HEK293 (cell line): ENCODE measurements at regions not wholly inside any gene's neighbourhood (a gene's known extent, or its start where the extent isn't known, plus 50 kb on each side); places are given as distances from the start of the nearest gene placed in this dataset.

Experiments
- CTCF ChIA-PET: fragments of 350-600 bp; formaldehyde crosslinking; extraction: SDS; loops from one replicate; lab custom pipeline; 2021; ENCODE audit warnings: antibody characterized with exemption; lab: Yijun Ruan, JAX
- POLR2A ChIA-PET: fragments of 300-600 bp; formaldehyde crosslinking; extraction: SDS; loops from one replicate; lab custom pipeline; 2020; ENCODE audit warnings: antibody characterized with exemption, inconsistent platforms; lab: Yijun Ruan, JAX
- H3K27ac ChIP-seq: fragments of 200-500 bp; sonication (Bioruptor generic); 2 replicates; pipeline ENCODE4 v1.5.1; 2014; ENCODE audit warnings: low read depth, low read length, control low read depth, inconsistent platforms; ENCODE audit errors: extremely low read depth
- H3K36me3 ChIP-seq, 2 experiments: fragments of 200-500 bp in 1 of 2; sonication (Bioruptor generic) in 1 of 2; 1 replicate in 1 of 2; 2 replicates in 1 of 2; pipeline ENCODE4 v1.5.1; 2014 to 2017; ENCODE audit warnings: inconsistent platforms in 2 of 2, low read length in 2 of 2; ENCODE audit not compliant: control insufficient read depth in 2 of 2, insufficient read depth in 1 of 2
- H3K4me1 ChIP-seq: fragments of 200-500 bp; sonication (Bioruptor generic); 2 replicates; pipeline ENCODE4 v1.5.1; 2014; ENCODE audit warnings: mild to moderate bottlenecking, low read length, inconsistent platforms; ENCODE audit not compliant: control insufficient read depth, insufficient read depth
- H3K4me3 ChIP-seq: 2 replicates; pipeline ENCODE4 v1.5.1; 2011; ENCODE audit warnings: low read depth, mild to moderate bottlenecking, control low read depth, low read length, moderate library complexity
- H3K9me3 ChIP-seq: fragments of 200-500 bp; sonication (Bioruptor generic); 2 replicates; pipeline ENCODE4 v1.5.1; 2014; ENCODE audit warnings: low read depth, low read length, inconsistent platforms; ENCODE audit not compliant: control insufficient read depth, insufficient read depth
- CTCF ChIP-seq: fragments of 450-650 bp; formaldehyde crosslinking; IDR thresholded peaks from 2 replicates; pipeline ENCODE4 v1.5.1; 2016; ENCODE audit warnings: missing biosample characterization, missing genetic modification characterization
- GLI4 ChIP-seq: fragments of 450-650 bp; formaldehyde crosslinking; IDR thresholded peaks from 2 replicates; pipeline ENCODE4 v1.5.1; 2016; ENCODE audit warnings: missing biosample characterization, missing genetic modification characterization
- KLF16 ChIP-seq: fragments of 450-650 bp; formaldehyde crosslinking; IDR thresholded peaks from 2 replicates; pipeline ENCODE4 v1.5.1; 2017; ENCODE audit warnings: missing biosample characterization, missing genetic modification characterization
- MYNN ChIP-seq: fragments of 450-650 bp; formaldehyde crosslinking; IDR thresholded peaks from 2 replicates; pipeline ENCODE4 v1.5.1; 2016; ENCODE audit warnings: missing biosample characterization, missing genetic modification characterization, borderline replicate concordance
- PRDM6 ChIP-seq: fragments of 450-650 bp; formaldehyde crosslinking; IDR thresholded peaks from 2 replicates; pipeline ENCODE4 v1.5.1; 2017; ENCODE audit warnings: missing biosample characterization, missing genetic modification characterization
- SP7 ChIP-seq: fragments of 450-650 bp; formaldehyde crosslinking; IDR thresholded peaks from 2 replicates; pipeline ENCODE4 v1.5.1; 2016; ENCODE audit warnings: missing biosample characterization, missing genetic modification characterization
- TSHZ1 ChIP-seq: fragments of 450-650 bp; formaldehyde crosslinking; IDR thresholded peaks from 2 replicates; pipeline ENCODE4 v1.5.1; 2016; ENCODE audit warnings: missing biosample characterization, missing genetic modification characterization, borderline replicate concordance
- YY1 ChIP-seq: fragments of 450-650 bp; formaldehyde crosslinking; IDR thresholded peaks from 2 replicates; pipeline ENCODE4 v1.5.1; 2018; ENCODE audit warnings: missing biosample characterization, missing genetic modification characterization
- ZBTB44 ChIP-seq: fragments of 450-650 bp; IDR thresholded peaks from 2 replicates; pipeline ENCODE4 v1.5.1; 2018; ENCODE audit warnings: missing biosample characterization, mild to moderate bottlenecking, missing genetic modification characterization
- ZNF114 ChIP-seq: fragments of 450-650 bp; formaldehyde crosslinking; IDR thresholded peaks from 2 replicates; pipeline ENCODE4 v1.5.0; 2017; ENCODE audit warnings: missing biosample characterization, missing genetic modification characterization
- ZNF169 ChIP-seq: fragments of 450-650 bp; formaldehyde crosslinking; IDR thresholded peaks from 2 replicates; pipeline ENCODE4 v1.5.1; 2016; ENCODE audit warnings: missing biosample characterization, missing genetic modification characterization
- ZNF202 ChIP-seq: fragments of 450-650 bp; formaldehyde crosslinking; IDR thresholded peaks from 2 replicates; pipeline ENCODE4 v1.5.1; 2016; ENCODE audit warnings: missing biosample characterization, missing genetic modification characterization, borderline replicate concordance
- ZNF211 ChIP-seq: fragments of 450-650 bp; formaldehyde crosslinking; IDR thresholded peaks from 2 replicates; pipeline ENCODE4 v1.5.1; 2016; ENCODE audit warnings: low read depth, missing biosample characterization, missing genetic modification characterization
- ZNF214 ChIP-seq: fragments of 450-650 bp; formaldehyde crosslinking; IDR thresholded peaks from 2 replicates; pipeline ENCODE4 v1.5.1; 2017; ENCODE audit warnings: missing biosample characterization, mild to moderate bottlenecking, missing genetic modification characterization, borderline replicate concordance
- ZNF24 ChIP-seq: fragments of 450-650 bp; formaldehyde crosslinking; IDR thresholded peaks from 2 replicates; pipeline ENCODE4 v1.5.1; 2016; ENCODE audit warnings: missing biosample characterization, missing genetic modification characterization
- ZNF280C ChIP-seq: fragments of 450-650 bp; formaldehyde crosslinking; IDR thresholded peaks from 2 replicates; pipeline ENCODE4 v1.5.1; 2016; ENCODE audit warnings: missing biosample characterization, missing genetic modification characterization
- ZNF366 ChIP-seq: fragments of 450-650 bp; formaldehyde crosslinking; conservative IDR thresholded peaks from 2 replicates; pipeline ENCODE4 v1.5.1; 2016; ENCODE audit warnings: missing biosample characterization, missing genetic modification characterization
- ZNF473 ChIP-seq: fragments of 450-650 bp; formaldehyde crosslinking; IDR thresholded peaks from 2 replicates; pipeline ENCODE4 v1.5.1; 2017; ENCODE audit warnings: missing biosample characterization, missing genetic modification characterization
- ZNF514 ChIP-seq: fragments of 450-650 bp; formaldehyde crosslinking; IDR thresholded peaks from 2 replicates; pipeline ENCODE4 v1.5.1; 2016; ENCODE audit warnings: missing biosample characterization, missing genetic modification characterization
- ZNF549 ChIP-seq: fragments of 450-650 bp; IDR thresholded peaks from 2 replicates; pipeline ENCODE4 v1.5.1; 2018; ENCODE audit warnings: missing biosample characterization, missing genetic modification characterization, mild to moderate bottlenecking, inconsistent platforms, moderate library complexity
- ZNF555 ChIP-seq: fragments of 450-650 bp; formaldehyde crosslinking; conservative IDR thresholded peaks from 2 replicates; pipeline ENCODE4 v1.5.1; 2017; ENCODE audit warnings: missing biosample characterization, mild to moderate bottlenecking, missing genetic modification characterization, inconsistent platforms
- ZNF701 ChIP-seq: fragments of 450-650 bp; formaldehyde crosslinking; IDR thresholded peaks from 2 replicates; pipeline ENCODE4 v1.5.1; 2016; ENCODE audit warnings: missing biosample characterization, missing genetic modification characterization
- ZNF837 ChIP-seq: fragments of 450-650 bp; formaldehyde crosslinking; IDR thresholded peaks from 2 replicates; pipeline ENCODE4 v1.5.1; 2016; ENCODE audit warnings: missing biosample characterization, missing genetic modification characterization
- ZSCAN16 ChIP-seq: fragments of 450-650 bp; formaldehyde crosslinking; IDR thresholded peaks from 2 replicates; pipeline ENCODE4 v1.5.1; 2016; ENCODE audit warnings: missing biosample characterization, missing genetic modification characterization
- ZSCAN23 ChIP-seq: fragments of 450-650 bp; formaldehyde crosslinking; IDR thresholded peaks from 2 replicates; pipeline ENCODE4 v1.5.1; 2016; ENCODE audit warnings: missing biosample characterization, missing genetic modification characterization

GRCh38 chr1:79587229-79587628, 580.7 kb upstream of the ADGRL4 start (continued):
- TF ChIP-seq ZNF555 (tag by site-specific recombination), result no peak
- no peak for TF ChIP-seq KLF16 (tag by site-specific recombination)
- TF ChIP-seq MYNN (tag by site-specific recombination), result no peak
- TF ChIP-seq ZNF549 (tag by site-specific recombination), result no peak
- no peak for TF ChIP-seq ZNF366 (tag by site-specific recombination)
- TF ChIP-seq CTCF (tag by site-specific recombination), result no peak

- Histone ChIP-seq H3K4me1 (no peaks in the 10 kb centered on the region), H3K9me3 (no peaks in the 10 kb centered on the region), H3K4me3 (no peak overlapping the region), H3K27ac (no peak overlapping the region), H3K36me3 (no peaks in the 10 kb centered on the region)
- POLR2A ChIA-PET, result no interaction called here
- CTCF ChIA-PET, result no interaction called here
- TF ChIP-seq ZNF211 (tag by site-specific recombination) (no peak), ZNF24 (tag by site-specific recombination) (no peak), ZNF202 (tag by site-specific recombination) (no peak), TSHZ1 (no peak), ZNF701 (tag by site-specific recombination) (no peak)
Observed at GRCh38 chr1:79585801-79586200, 579.3 kb upstream of the ADGRL4 start.

- no peaks in the 10 kb centered on the region for H3K9me3 ChIP-seq
- ChIA-PET POLR2A (no interaction called here), CTCF (no interaction called here)
- H3K4me1 ChIP-seq, result no peaks in the 10 kb centered on the region
- H3K4me3 ChIP-seq, result no peak overlapping the region
- no peaks in the 10 kb centered on the region for H3K36me3 ChIP-seq
- no peak overlapping the region for H3K27ac ChIP-seq
- TF ChIP-seq GLI4 (no peak), ZNF473 (tag by site-specific recombination) (no peak), SP7 (tag by site-specific recombination) (no peak), ZNF169 (tag by site-specific recombination) (no peak), ZSCAN23 (tag by site-specific recombination) (no peak), PRDM6 (tag by site-specific recombination) (no peak), YY1 (no peak), ZNF114 (no peak), ZNF280C (tag by site-specific recombination) (no peak), ZSCAN16 (no peak), ZNF837 (tag by site-specific recombination) (no peak), ZNF514 (tag by site-specific recombination) (no peak), ZBTB44 (tag by site-specific recombination) (no peak), ZNF214 (no peak)
Observed at GRCh38 chr1:79575424-79575823, 568.9 kb upstream of the ADGRL4 start.
